Activated CD4-positive, alpha-beta T cell treated with anti-CD3 and anti-CD28 coated beads for 24 hours (primary cell): ENCODE measurements at regions not wholly inside any gene's neighbourhood (a gene's known extent, or its start where the extent isn't known, plus 50 kb on each side); places are given as distances from the start of the nearest gene placed in this dataset.
"Not testable (repeated sequence)": the region's sequence is repeated elsewhere in the genome, so short reads cannot be mapped to it uniquely, and the experiment has no call there.

ENCODE experiments used
- DNase-seq, 2 donors: peaks; one replicate each; pipeline ENCODE4 v3.0.0-alpha.2; 2020; ENCODE audit warnings: low read depth in 2 of 2

DNA sequence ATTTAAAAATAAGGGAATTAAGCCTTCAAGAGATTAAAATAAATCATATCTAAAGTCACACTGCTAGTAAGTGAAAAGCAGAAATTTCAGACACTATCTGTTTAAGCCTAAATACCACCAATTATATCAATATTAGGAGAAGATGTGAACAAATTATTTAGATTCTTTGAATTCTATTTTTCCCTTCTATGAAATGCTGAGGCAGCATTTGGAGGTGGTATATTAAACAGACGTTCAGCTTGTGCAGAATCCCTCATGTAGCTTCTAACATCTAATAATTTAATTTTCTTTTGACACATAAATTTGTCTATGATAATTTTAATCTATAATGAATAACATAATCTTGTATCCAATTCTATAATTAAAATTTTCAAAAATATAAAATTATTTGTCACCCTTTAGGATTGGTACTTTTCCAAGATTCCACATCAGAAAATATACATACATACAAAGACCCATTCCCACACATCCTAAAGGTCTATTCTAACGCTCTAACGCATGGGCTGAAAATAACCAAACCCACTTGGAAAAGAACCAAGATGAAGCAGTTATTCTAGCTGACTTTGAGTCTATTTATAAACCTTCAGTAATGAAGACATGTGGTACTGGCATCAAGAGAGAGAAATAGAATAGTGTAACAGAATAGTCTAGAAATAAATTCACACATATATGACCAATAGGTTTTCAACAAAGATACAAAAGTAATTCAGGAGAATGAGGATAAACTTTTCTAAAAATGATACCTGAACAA is 751.8 kb downstream of the GALC start:
- no peak for DNase-seq

DNA sequence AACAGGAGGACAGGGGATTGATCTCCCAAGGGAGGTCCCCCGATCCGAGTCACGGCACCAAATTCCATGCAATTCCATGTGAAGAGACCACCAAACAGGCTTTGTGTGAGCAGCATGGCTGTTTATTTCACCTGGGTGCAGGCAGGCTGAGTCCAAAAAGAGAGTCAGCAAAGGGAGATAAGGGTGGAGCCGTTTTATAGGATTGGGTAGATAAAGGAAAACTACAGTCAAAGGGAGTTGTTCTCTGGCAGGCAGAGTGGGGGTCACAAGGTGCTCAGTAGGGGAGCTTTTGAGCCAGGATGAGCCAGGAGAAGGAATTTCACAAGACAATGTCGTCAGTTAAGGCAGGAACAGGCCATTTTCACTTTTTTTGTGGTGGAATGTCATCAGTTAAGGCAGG is 752.7 kb downstream of the GALC start:
- DNase-seq = not testable (repeated sequence)

DNA sequence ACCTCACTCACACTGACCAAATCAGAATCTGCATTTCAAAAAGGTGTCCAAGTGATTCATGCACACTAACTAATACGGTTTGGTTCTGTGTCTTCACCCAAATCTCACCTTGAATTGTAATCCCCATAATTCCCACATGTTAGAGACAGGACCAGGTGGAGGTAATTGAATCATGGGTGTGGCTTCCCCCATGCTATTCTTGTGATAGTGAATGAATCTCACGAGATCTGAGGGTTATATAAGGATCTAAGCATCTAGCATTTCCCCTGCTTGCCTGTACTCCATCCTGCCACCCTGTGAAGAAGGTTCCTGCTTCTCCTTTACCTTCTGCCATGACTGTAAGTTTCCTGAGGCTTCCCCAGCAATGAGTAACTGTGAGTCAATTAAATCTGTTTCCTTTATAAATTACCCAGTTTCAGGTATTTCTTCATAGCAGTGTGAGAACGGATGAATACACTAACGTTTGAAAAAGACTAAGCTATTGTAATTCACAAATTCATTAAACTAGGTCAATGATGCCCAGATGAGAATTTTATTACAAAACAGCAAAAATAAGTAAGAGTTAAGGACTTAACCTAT is 759.1 kb downstream of the GALC start:
- DNase-seq = no peak

DNA sequence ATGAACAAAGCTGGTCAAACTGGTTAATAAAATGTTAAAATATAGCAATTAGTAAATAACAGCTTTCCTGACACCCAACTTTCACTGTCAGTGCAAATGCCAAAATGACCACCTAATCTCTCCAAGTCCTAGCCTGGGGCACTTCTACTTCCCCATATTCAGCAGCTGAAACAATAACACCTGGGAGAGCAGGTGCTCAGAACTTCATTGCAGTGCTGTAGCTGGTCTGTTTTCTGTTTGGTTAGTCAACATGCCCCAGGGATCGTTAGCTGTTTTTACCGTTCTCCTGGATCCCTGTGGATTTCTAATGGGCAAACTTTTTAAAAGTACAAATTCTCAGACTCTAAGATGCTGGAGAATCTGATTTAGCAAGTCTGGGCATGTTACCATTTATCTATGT is 759.7 kb downstream of the GALC start:
- DNase-seq = no peak

DNA sequence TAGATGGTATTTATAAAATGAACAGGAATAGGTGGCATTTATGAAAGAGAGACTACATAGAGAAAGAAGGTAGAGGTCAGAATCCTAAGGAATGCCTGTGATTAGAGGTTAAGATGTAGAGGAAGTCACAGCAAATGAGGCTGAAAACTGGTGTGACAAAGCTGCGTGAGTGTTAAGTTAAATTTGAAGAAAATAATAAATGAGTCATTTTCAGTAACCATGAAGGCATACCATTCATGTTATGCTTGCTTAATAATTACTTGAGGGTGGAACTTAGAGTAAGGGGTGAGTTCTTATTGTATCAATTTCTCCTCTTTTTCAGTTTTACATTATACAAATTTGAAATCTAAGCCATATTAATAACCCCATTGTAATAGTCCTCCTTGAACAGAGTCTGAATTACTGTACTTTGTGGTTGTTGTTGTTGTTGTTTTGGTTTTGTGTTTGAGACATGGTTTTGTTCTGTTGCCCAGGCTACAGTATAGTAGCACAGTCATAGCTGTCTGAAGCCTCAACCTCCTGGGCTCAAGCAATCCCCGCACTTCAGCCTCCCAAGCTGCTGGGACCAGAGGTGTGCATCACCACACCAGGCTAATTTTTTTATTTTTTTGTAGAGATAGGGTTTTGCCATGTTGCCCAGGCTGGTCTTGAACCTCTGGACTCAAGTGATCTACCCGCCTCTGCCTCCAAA is 761.5 kb downstream of the GALC start:
- DNase-seq = no peak

DNA sequence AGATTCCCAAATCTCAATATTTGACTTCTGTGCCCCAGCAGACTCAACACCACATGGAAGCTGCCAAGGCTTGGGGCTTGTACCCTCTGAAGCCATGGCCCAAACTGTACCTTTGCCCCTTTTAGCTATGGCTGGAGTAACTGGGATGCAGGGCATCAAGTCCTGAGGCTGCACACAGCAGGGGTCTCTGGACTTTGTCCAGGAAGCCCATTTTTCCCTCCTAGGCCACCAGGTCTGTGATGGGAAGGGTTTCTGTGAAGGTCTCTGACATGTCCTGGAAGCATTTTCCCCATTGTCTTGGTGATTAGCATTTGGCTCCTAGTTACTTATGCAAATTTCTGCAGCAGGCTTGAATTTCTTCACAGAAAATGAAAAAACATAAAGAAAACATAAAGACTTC is 762.3 kb downstream of the GALC start:
- DNase-seq = no peak

DNA sequence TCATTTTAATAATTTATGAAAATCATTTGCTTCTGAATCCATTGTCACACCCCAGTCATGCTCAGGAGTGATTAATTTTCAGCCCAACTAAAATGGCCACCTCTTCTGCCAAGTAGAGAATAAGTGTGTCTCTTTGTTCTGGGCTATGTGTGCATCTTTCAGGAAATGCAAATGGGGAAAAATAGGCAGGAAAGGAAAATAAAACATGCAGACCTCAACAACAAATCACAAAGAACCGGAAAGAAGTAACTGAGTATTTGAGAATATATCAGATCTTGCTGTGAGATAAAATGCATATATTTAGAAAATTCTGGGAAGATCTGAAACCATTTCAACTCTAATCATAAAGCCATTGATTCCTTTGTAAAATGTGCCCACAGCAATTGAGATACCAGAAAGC is 763.9 kb downstream of the GALC start:
- no peak for DNase-seq

DNA sequence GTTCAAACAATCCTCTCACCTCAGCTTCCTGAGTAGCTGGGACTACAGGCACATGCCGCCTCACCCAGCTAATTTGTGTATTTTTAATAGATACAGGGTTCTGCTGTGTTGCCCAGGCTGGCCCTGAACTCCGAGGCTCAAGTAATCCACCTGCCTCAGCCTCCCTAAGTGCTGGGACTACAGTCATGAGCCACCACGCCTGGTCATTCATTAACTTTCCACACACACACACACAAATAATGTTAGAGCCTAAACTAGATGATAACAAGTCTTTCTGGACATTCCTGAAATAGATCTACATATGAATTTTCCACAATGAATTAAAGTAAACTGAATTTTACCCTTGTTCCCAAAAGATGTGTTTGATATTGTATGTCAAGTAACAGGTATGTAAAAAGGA is 776.0 kb downstream of the GALC start:
- DNase-seq = no peak

DNA sequence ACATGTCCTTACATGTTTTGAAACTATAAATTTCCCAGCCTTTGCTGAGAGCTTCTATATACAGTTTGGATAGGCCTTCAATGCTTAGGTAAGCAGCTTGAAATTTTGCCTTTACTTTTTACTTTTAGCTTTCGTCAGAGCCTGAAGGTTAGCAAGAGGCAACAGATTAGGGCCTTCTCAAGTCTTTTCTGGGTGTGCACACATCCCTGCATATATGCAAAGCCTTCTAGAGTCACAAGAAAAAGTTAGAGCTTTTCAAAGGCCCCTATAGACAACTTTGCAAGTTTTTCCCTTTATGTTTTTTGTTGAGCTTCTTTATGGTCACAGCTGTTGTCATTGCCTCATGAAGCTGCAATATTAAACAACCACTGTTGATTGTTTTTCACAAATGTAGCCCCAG is 778.4 kb downstream of the GALC start:
- DNase-seq = no peak

DNA sequence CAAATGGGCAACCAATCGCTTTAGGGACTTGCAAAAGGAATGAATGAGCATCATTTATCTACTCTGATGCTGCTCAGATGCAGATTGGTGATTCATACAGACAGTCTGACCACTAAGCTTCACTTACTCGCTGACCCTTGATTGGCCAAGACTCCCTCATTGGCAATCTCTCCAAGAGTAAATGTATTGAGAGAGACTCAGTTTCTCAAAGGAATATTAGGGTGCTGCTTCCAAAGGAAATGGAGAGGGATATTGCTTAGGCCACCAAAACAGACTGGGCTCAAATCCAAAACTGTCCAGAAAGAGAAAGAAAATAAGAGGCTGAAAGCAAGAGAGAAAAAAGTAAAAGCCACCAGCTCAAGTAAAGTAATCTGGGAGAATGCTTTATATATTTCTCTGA is 785.2 kb downstream of the GALC start:
- no peak for DNase-seq

DNA sequence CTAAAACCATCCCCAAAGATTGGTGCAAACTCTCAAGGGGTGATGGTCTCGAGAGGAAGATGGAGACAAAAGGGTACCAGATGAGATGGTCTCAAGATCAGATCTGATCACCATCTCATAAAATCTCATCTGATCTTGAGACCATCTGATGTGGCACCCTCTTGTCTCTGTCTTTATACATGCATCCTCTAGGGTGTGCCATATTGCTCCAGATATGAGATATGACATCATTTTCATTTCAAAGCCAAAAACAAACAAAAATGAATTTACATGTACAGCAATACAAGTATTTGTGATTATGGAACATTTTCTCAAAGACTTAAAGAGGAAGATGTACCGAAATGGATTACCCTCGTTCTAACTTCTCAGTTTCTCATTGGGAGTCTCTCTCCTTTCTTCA is 787.2 kb downstream of the GALC start:
- no peak for DNase-seq

DNA sequence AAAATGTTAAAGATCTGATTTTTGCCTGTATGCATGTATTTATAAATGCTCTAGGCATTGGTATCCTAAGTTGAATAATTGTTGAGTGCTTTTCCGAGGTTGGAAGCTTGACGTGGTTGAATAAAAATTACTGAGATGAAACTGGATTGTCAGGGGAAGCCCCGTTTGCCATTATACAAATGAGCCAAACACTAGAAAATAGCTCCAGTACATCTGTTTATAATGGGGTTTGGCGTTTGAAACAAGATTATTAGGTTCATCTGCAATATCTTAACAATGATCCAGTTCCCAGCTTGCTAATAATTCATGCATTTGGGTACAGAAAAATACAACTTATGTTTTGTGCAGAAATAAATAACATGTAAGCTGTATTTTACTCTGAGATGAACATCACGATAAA is 789.6 kb downstream of the GALC start:
- DNase-seq = no peak

DNA sequence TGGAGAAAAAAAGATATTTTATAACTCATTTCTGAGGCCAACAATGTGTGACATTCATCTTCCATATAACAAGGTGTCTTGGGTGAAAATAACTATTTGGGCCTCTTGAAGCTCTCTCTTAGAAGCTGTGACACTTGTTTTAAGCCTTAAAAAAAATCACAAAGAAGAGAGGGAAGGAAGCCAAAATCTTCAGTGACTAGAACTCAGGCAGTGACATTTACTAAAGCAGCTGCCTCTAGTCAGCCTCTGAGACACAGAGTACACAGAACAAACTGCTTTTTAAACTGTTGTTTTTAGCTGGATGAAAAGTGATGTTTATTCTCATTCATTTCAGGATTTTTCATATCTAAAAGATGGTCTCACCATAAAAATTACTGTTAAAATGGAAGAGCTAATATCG is 793.6 kb downstream of the GALC start:
- no peak for DNase-seq

DNA sequence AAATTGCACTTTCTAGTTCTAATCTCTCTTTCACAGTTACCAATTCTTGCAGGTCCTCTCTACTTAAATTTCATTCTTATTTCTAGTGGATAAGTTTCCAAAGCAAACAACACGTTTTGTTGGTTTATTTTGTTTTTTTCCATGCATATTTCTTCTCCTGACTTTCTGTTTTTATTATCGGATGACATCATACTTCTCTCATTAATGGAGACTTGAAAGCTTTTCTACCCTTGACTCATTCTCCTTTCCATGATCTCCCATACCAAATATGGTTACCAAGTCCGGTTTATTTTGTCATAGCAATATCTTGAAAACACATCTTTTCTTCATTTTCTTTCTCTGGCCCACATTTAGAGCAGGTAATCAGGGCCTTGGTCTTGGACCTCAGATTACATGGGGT is 796.5 kb downstream of the GALC start:
- DNase-seq = no peak

DNA sequence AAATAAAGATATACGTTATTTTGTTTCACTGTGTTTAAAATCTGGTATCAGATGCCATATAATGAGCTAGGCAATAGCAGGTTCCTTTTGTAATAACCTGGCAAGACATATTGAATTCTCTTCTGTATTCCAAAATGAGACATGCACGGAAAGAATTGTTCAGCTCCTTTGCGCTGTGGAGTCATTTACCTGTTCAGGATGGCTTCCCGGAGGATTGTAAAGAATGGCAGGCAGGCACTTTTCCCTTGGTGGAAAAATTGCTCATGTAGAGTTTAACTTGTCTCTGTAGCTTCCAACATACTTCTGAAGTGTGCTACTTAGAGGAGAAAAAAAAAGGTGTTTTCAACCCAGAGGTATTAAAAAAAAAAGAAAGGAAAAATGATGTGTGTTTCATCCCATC is 805.2 kb downstream of the GALC start:
- DNase-seq = no peak

DNA sequence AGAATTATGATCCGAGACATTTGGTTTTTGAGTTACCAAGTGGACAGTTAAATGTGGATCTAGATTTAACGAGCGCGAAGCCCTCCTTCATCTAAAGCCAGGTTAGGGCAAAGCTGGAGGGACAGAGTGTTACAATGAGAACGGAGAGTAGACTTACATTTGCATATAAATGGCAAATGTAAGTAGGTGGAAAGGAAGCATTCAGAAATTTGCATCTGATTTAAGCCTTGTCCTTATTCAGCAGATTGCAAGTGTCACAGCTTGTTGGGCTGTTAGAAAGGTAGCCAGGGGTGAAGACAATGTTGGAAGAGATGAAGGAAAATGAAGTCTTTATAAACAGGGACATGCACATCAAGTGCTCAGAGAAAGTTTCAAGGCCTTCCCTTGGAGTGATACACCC is 806.2 kb downstream of the GALC start:
- no peak for DNase-seq

DNA sequence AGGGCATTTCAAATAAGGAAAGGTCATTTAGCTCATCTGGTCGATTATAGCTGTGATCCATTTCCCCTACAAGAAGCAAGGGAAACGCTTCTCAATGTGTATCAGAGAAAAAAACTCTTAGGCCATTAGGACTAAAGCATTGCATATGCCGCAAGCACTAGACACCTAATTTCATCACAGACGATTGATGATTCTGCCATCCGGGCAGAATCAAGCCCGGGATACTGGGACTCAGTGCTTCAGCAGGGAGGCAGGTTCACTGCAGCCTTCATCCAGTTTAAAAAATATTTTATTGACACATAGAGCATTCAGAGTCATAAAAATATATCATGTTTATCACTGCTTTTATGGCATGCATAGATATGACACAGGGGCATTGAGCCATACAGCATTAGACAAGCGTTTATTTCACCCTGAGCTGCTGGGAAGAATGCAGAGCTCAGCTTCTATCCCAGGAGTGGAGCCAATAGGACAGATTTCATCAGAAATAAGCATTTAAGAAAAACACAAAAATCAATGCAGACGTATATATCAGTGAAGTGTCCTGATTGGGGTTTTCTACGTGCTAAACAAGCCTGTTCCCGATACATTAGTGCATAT is 806.9 kb downstream of the GALC start:
- no peak for DNase-seq

DNA sequence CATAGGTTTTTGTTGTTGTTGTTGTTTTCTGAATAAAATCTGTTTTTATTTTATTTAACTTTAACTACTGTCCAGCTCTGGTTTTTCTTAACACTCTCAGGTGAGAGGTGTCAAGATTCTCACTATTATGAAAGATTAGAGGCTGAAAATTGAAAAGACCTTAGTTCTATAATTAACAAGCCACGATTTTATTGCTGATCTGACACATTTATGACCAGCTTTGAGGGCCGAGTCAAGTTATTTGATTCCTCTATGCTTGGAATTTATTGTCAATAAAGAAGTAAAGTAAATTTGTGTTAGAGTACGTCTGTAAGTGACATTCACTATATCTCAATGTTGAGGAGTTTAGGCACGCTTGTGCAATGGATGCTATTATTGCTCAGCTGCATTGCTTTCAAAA is 808.8 kb downstream of the GALC start:
- no peak for DNase-seq

DNA sequence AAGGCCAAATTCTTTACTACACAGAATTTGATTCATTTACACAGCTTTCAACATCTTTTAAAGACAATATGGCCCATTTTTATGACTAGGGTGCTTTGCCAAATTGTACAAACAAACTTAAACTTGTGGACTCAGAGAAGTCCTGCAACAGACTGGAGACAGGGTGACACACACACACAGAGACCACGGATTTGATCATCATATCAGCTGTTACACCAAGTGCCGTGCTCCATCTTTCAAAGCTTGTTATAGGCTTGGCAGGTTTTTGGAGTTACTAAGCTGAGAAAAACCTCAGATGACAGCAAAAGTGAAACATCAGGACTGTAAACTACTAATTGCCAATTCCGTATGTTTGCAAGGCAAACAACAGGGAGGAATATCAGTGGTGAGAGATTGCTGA is 811.7 kb downstream of the GALC start:
- no peak for DNase-seq

DNA sequence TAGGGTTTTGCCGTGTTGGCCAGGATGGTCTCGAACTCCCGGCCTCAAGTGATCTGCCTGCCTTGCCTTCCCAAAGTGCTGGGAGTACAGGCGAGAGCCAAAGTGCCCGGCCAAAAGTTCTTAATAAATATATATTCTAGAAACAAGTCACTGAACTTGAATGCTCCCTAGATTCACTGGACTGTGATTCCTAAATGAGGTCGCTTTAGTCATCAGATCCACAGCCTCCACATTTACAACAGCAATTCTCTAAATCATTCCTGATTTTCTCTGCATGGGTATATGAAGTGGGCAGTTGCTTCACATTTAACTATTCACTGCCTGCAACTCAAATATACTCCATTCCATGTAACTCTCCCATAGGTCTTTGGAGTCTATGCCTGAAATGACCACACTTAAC is 813.0 kb downstream of the GALC start:
- no peak for DNase-seq

DNA sequence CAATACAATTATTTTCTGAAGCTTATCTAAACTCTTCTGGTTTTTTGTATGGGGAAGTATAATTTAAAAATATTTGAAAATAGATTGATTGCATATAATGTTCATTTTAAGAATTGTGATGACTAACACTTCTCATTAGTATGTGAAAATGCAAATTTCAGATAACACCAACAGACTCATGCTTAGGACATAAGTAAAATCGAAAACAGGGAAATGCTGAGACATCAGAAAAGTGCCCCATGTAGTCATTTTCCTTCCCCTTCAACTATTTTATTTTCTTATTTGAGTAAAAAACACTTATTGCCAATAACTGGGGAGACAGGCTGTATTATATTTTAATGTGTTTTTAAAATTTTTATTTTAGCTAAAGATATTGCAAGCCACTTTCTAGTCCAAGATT is 814.7 kb downstream of the GALC start:
- DNase-seq = no peak

DNA sequence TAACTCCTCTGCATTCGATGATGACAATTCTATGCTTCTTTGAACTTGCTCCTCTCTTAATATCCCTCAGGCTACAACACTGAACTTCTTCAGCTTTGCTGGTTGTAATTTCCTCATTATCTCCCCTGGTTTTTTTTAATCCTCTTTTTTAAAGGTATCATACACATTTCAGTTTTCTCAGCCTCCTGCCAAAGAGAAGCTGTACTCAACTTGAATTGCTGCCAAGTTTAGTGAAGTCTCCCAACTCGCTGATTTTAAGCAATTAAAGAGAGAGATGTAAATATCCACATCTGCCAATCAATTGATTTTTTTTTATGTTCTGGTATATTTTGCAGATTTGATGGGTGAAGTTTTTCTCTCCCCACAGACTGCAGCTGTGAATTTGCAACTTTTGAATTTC is 817.8 kb downstream of the GALC start:
- no peak for DNase-seq

DNA sequence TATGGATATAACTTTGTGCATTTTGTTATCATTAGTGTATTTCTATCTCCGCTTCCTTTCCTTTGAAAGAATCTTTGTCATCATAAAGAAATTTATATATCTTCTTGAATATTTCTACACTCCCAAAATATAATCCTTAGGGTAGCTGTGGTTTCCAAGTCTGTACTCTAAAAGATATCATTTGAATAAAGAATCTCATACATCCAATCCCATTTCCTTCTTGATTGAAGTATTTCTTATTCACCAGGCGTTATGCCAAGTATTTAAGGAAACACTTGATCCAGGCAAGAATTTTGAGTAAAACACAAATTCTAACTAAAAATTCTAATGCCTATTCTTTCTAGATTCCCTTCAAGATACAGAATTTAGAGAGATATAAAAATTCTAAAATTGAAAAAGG is 821.8 kb downstream of the GALC start:
- DNase-seq = no peak
